IMR-90 (cell line): ENCODE measurements at regions not wholly inside any gene's neighbourhood (a gene's known extent, or its start where the extent isn't known, plus 50 kb on each side); places are given as distances from the start of the nearest gene placed in this dataset.

Experiments
- ATAC-seq: fragments of 200-7000 bp; cut with Tn5 transposase; 2 replicates; pipeline ENCODE4 v1.9.1; 2020; ENCODE audit warnings: low read depth, mild to moderate bottlenecking, moderate library complexity
- BruUV-seq: library from RNA; stranded (reverse); fragments of 400-500 nt; replicated peaks from 2 replicates; lab custom pipeline; 2021; lab: Mats Ljungman, UMichigan
- CTCF ChIA-PET: fragments of 300-600 bp; formaldehyde crosslinking; extraction: SDS; loops from one replicate; lab custom pipeline; 2021; ENCODE audit warnings: antibody characterized with exemption; lab: Yijun Ruan, JAX
- POLR2A ChIA-PET: fragments of 300-600 bp; sonication (Branson Sonifier 250); formaldehyde crosslinking; loops from one replicate; lab custom pipeline; 2022; ENCODE audit warnings: antibody characterized with exemption; ENCODE audit not compliant: unreplicated experiment; lab: Charles Lee
- DNase-seq: peaks from one replicate; pipeline ENCODE4 v3.0.0; 2013
- H2AFZ ChIP-seq: replicated peaks from 2 replicates; pipeline ENCODE3; 2013; ENCODE audit warnings: low read length, mild to moderate bottlenecking; ENCODE audit not compliant: poor library complexity
- H2AK5ac ChIP-seq: 2 replicates; pipeline ENCODE4 v1.6.1; 2013; ENCODE audit warnings: low read depth, low read length, inconsistent platforms
- H2AK9ac ChIP-seq: replicated peaks from 2 replicates; pipeline ENCODE3; 2013; ENCODE audit warnings: mild to moderate bottlenecking, low read depth, low read length, moderate library complexity; ENCODE audit not compliant: poor library complexity
- H2BK120ac ChIP-seq: 2 replicates; pipeline ENCODE4 v1.6.1; 2013; ENCODE audit warnings: low read depth, low read length, inconsistent platforms
- H2BK15ac ChIP-seq: 3 replicates; pipeline ENCODE4 v1.6.1; 2013; ENCODE audit warnings: low read depth, low read length, inconsistent platforms
- H2BK20ac ChIP-seq: 2 replicates; pipeline ENCODE4 v1.6.1; 2013; ENCODE audit warnings: low read depth, mild to moderate bottlenecking, inconsistent platforms, low read length, moderate library complexity
- H2BK5ac ChIP-seq: 2 replicates; pipeline ENCODE4 v1.6.1; 2013; ENCODE audit warnings: mild to moderate bottlenecking, low read depth, low read length, inconsistent platforms; ENCODE audit not compliant: poor library complexity, severe bottlenecking
- H3K14ac ChIP-seq: replicated peaks from 2 replicates; pipeline ENCODE4 v1.6.1; 2013; ENCODE audit warnings: low read depth, low read length, inconsistent platforms
- H3K18ac ChIP-seq: 2 replicates; pipeline ENCODE4 v1.6.1; 2013; ENCODE audit warnings: low read depth, low read length, control low read depth
- H3K23ac ChIP-seq: 2 replicates; pipeline ENCODE4 v1.6.1; 2013; ENCODE audit warnings: low read depth, low read length, inconsistent platforms
- H3K27ac ChIP-seq: 2 replicates; pipeline ENCODE4 v1.5.1; 2013; ENCODE audit warnings: mild to moderate bottlenecking, control low read depth, low read length; ENCODE audit not compliant: insufficient read depth
- H3K27me3 ChIP-seq: 2 replicates; pipeline ENCODE4 v1.6.1; 2013; ENCODE audit warnings: low read length; ENCODE audit not compliant: control insufficient read depth, insufficient read depth
- H3K36me3 ChIP-seq: 2 replicates; pipeline ENCODE4 v1.6.1; 2013; ENCODE audit warnings: low read length, mixed read lengths; ENCODE audit not compliant: control insufficient read depth, insufficient read depth
- H3K4ac ChIP-seq: 2 replicates; pipeline ENCODE4 v1.6.1; 2013; ENCODE audit warnings: low read depth, low read length, inconsistent platforms
- H3K4me1 ChIP-seq: 2 replicates; pipeline ENCODE4 v1.6.1; 2013; ENCODE audit warnings: low read length, mixed read lengths; ENCODE audit not compliant: control insufficient read depth, insufficient read depth
- H3K4me2 ChIP-seq: 2 replicates; pipeline ENCODE4 v1.6.1; 2013; ENCODE audit warnings: low read depth, mild to moderate bottlenecking, control low read depth, low read length, moderate library complexity
- H3K4me3 ChIP-seq: 2 replicates; pipeline ENCODE4 v1.5.1; 2013; ENCODE audit warnings: low read depth, mild to moderate bottlenecking, control low read depth, low read length, moderate library complexity; ENCODE audit not compliant: insufficient read depth
- H3K56ac ChIP-seq: 2 replicates; pipeline ENCODE4 v1.6.1; 2013; ENCODE audit warnings: low read length, inconsistent platforms; ENCODE audit not compliant: insufficient read depth; ENCODE audit errors: extremely low read depth
- H3K79me1 ChIP-seq, 2 experiments: 2 replicates each; pipeline ENCODE4 v1.6.1; 2013; ENCODE audit warnings: low read length in 2 of 2, inconsistent platforms in 1 of 2, low read depth in 1 of 2
- H3K9ac ChIP-seq: 2 replicates; pipeline ENCODE4 v1.6.1; 2013; ENCODE audit warnings: low read depth, low read length, control low read depth
- H3K9me1 ChIP-seq: 2 replicates; pipeline ENCODE4 v1.6.1; 2013; ENCODE audit warnings: low read length, inconsistent platforms; ENCODE audit not compliant: insufficient read depth
- H3K9me3 ChIP-seq: 2 replicates; pipeline ENCODE4 v1.6.1; 2013; ENCODE audit warnings: low read length; ENCODE audit not compliant: control insufficient read depth, insufficient read depth
- H4K20me1 ChIP-seq: 2 replicates; pipeline ENCODE4 v1.6.1; 2013; ENCODE audit warnings: low read length, inconsistent platforms; ENCODE audit not compliant: insufficient read depth
- H4K5ac ChIP-seq: 2 replicates; pipeline ENCODE4 v1.6.1; 2013; ENCODE audit warnings: mild to moderate bottlenecking, low read depth, low read length, control low read depth
- H4K8ac ChIP-seq, 2 experiments: 2 replicates each; pipeline ENCODE4 v1.6.1; 2013; ENCODE audit warnings: low read depth in 2 of 2, low read length in 2 of 2, control low read depth in 1 of 2, inconsistent platforms in 1 of 2
- H4K91ac ChIP-seq: 2 replicates; pipeline ENCODE4 v1.6.1; 2013; ENCODE audit warnings: low read depth, low read length, inconsistent platforms; ENCODE audit not compliant: insufficient read depth
- BHLHE40 ChIP-seq: fragments of 150-350 bp; IDR thresholded peaks from 2 replicates; pipeline ENCODE4 v1.6.1; 2016; ENCODE audit warnings: mild to moderate bottlenecking, low read depth, low read length
- RAD21 ChIP-seq: IDR thresholded peaks from 2 replicates; pipeline ENCODE4 v1.6.1; 2012; ENCODE audit warnings: low read length, improper control_type of control experiment
- dilution Hi-C: fragments of 300-500 bp; cut with HindIII; formaldehyde crosslinking; loops from one replicate; pipeline ENCODE4 v1.14.3; 2018; ENCODE audit warnings: low sequenced_read_pairs; ENCODE audit not compliant: unreplicated experiment
- in situ Hi-C: fragments of 300-500 bp; cut with MboI; formaldehyde crosslinking; loops from 3 replicates; pipeline ENCODE4 v1.14.3; 2019; ENCODE audit warnings: low sequenced_read_pairs, inconsistent platforms, mixed read lengths
- intact Hi-C: fragments of 100-400 bp; cut with micrococcal nuclease; formaldehyde crosslinking; loops from 2 replicates; pipeline ENCODE4 v1.10.0; 2022

- dilution Hi-C loops, result no loop called here
- Histone ChIP-seq H4K5ac (no peak overlapping the region), H4K8ac (no peak overlapping the region), H4K20me1 (no peaks in the 10 kb centered on the region), H3K36me3 (no peaks in the 10 kb centered on the region), H3K27ac (no peak overlapping the region), H2BK120ac (no peak overlapping the region), H3K27me3 (no peaks in the 10 kb centered on the region), H2BK15ac (no peak overlapping the region), H3K4ac (no peak overlapping the region), H2BK5ac (no peak overlapping the region), H2AK9ac (no peak overlapping the region), H2AFZ (no peak overlapping the region), H3K9me1 (no peaks in the 10 kb centered on the region), H3K18ac (no peak overlapping the region), H3K14ac (no peak overlapping the region), H2AK5ac (no peak overlapping the region), H3K4me1 (no peaks in the 10 kb centered on the region), H3K4me3 (no peak overlapping the region), H2BK20ac (no peak overlapping the region), H3K79me1 (no peaks in the 10 kb centered on the region), H3K9me3 (no peaks in the 10 kb centered on the region), H4K91ac (no peak overlapping the region), H3K56ac (no peak overlapping the region), H3K9ac (no peak overlapping the region), H3K4me2 (no peak overlapping the region), H3K23ac (no peak overlapping the region)
- intact Hi-C loops, result no loop called here
- CTCF ChIA-PET, result no interaction called here
- BruUV-seq, result no TSS peak
- in situ Hi-C loops, result no loop called here
- TF ChIP-seq RAD21 (no peak), BHLHE40 (no peak)
- ATAC-seq (no peak), DNase-seq (no peak)
- POLR2A ChIA-PET, result no interaction called here
Observed at GRCh38 chr12:43079476-43079875, 472.5 kb downstream of the ADAMTS20 start.
